ENCODE measurements at regions not wholly inside any gene's neighbourhood (a gene's known extent, or its start where the extent isn't known, plus 50 kb on each side); places are given as distances from the start of the nearest gene placed in this dataset.

GRCh38 chr1:14442669-14443068 lies 155.8 kb upstream of the KAZN start:
- peaks cover 11% of the 10 kb centered on the region; the same call in 1 of the 2 replicates for H3K27me3 ChIP-seq (ENCODE audit: insufficient read depth, low read depth)
- H2AFZ ChIP-seq, result no peak overlapping the region
- H3F3A ChIP-seq (ENCODE audit: insufficient read depth, low read depth), result no peaks in the 10 kb centered on the region
- CTCF ChIA-PET, result no interaction called here
- no peak overlapping the region for H3K27ac ChIP-seq
- H3K9me2 ChIP-seq (ENCODE audit: insufficient read depth), result no peaks in the 10 kb centered on the region
- no peaks in the 10 kb centered on the region for H3K79me2 ChIP-seq (ENCODE audit: low read depth)
- no peaks in the 10 kb centered on the region for H3K4me1 ChIP-seq (replicated peaks; ENCODE audit: insufficient read depth)
- no peak overlapping the region for H3K4me3 ChIP-seq
- intact Hi-C loops (cut with micrococcal nuclease; ENCODE audit: unreplicated experiment), result no loop called here
- no peak for DNase-seq
- H3K9me3 ChIP-seq (ENCODE audit: insufficient read depth, low read depth), result no peaks in the 10 kb centered on the region
- TF ChIP-seq CTCF (conservative IDR thresholded peaks at IDR 0.05), result no peak
- TF ChIP-seq EZH2 (IDR thresholded peaks at IDR 0.05; ENCODE audit: low read depth), result no peak
- no peaks in the 10 kb centered on the region for H3K36me3 ChIP-seq (ENCODE audit: low read depth)
- no TSS peak for BruUV-seq (replicated peaks)
- POLR2A ChIA-PET (ENCODE audit: unreplicated experiment), result no interaction called here
- H4K20me1 ChIP-seq (ENCODE audit: insufficient read depth), result no peaks in the 10 kb centered on the region
- no peak overlapping the region for H3K4me2 ChIP-seq

GRCh38 chr1:14443164-14443787 lies 155.2 kb upstream of the KAZN start:
- Histone ChIP-seq H3K9me3 (ENCODE audit: insufficient read depth, low read depth) (no peaks in the 10 kb centered on the region), H3K27ac (no peak overlapping the region), H3K9me2 (ENCODE audit: insufficient read depth) (no peaks in the 10 kb centered on the region), H3K4me2 (no peak overlapping the region), H3K4me1 (replicated peaks; ENCODE audit: insufficient read depth) (no peaks in the 10 kb centered on the region), H3F3A (ENCODE audit: insufficient read depth, low read depth) (no peaks in the 10 kb centered on the region), H4K20me1 (ENCODE audit: insufficient read depth) (no peaks in the 10 kb centered on the region), H3K36me3 (ENCODE audit: low read depth) (no peaks in the 10 kb centered on the region), H3K79me2 (ENCODE audit: low read depth) (no peaks in the 10 kb centered on the region), H3K27me3 (ENCODE audit: insufficient read depth, low read depth) (peaks cover 10% of the 10 kb centered on the region; the same call in 1 of the 2 replicates), H3K4me3 (no peak overlapping the region), H2AFZ (no peak overlapping the region)
- TF ChIP-seq CTCF (conservative IDR thresholded peaks at IDR 0.05) (no peak), EZH2 (IDR thresholded peaks at IDR 0.05; ENCODE audit: low read depth) (no peak)
- no TSS peak for BruUV-seq (replicated peaks)
- ChIA-PET POLR2A (ENCODE audit: unreplicated experiment) (no interaction called here), CTCF (no interaction called here)
- intact Hi-C loops (cut with micrococcal nuclease; ENCODE audit: unreplicated experiment), result no loop called here
- no peak for DNase-seq

- no TSS peak for BruUV-seq (replicated peaks)
- no peaks in the 10 kb centered on the region for H4K20me1 ChIP-seq (ENCODE audit: insufficient read depth)
- POLR2A ChIA-PET (ENCODE audit: unreplicated experiment), result no interaction called here
- intact Hi-C loops (cut with micrococcal nuclease; ENCODE audit: unreplicated experiment), result no loop called here
- H3K27me3 ChIP-seq (ENCODE audit: insufficient read depth, low read depth), result no peaks in the 10 kb centered on the region
- no peak overlapping the region for H2AFZ ChIP-seq
- no peaks in the 10 kb centered on the region for H3K9me3 ChIP-seq (ENCODE audit: insufficient read depth, low read depth)
- H3K9me2 ChIP-seq (ENCODE audit: insufficient read depth), result no peaks in the 10 kb centered on the region
- TF ChIP-seq EZH2 (IDR thresholded peaks at IDR 0.05; ENCODE audit: low read depth), result no peak
- no peak for TF ChIP-seq CTCF (conservative IDR thresholded peaks at IDR 0.05)
- no peak overlapping the region for H3K4me2 ChIP-seq
- no peak overlapping the region for H3K4me3 ChIP-seq
- CTCF ChIA-PET, result no interaction called here
- H3K4me1 ChIP-seq (replicated peaks; ENCODE audit: insufficient read depth), result no peaks in the 10 kb centered on the region
- no peaks in the 10 kb centered on the region for H3K36me3 ChIP-seq (ENCODE audit: low read depth)
- DNase-seq, result no peak
- H3F3A ChIP-seq (ENCODE audit: insufficient read depth, low read depth), result no peaks in the 10 kb centered on the region
- H3K79me2 ChIP-seq (ENCODE audit: low read depth), result no peaks in the 10 kb centered on the region
- no peak overlapping the region for H3K27ac ChIP-seq
These were observed 147.3 kb upstream of the KAZN start for GRCh38 chr1:14451217-14451616.

All from PC-9 (cell line).